A549 (cell line): ENCODE measurements at regions not wholly inside any gene's neighbourhood (a gene's known extent, or its start where the extent isn't known, plus 50 kb on each side); places are given as distances from the start of the nearest gene placed in this dataset.

Experiments
- ATAC-seq, 2 experiments: fragments of 200-7000 bp in 1 of 2; fragments of >200 bp in 1 of 2; cut with Nextera tagmentation in 1 of 2; cut with Tn5 transposase in 1 of 2; 3 replicates each; pipeline versions ENCODE4 v1.8.0 to v1.9.1; 2018 to 2020; ENCODE audit warnings: mild to moderate bottlenecking in 1 of 2, moderate library complexity in 1 of 2
- CTCF ChIA-PET: fragments of 300-600 bp; sonication (Branson Sonifier 250); formaldehyde crosslinking; extraction: SDS; loops from one replicate; lab custom pipeline; 2021; ENCODE audit warnings: antibody characterized with exemption, inconsistent platforms; lab: Yijun Ruan, JAX
- POLR2A ChIA-PET: fragments of 350-600 bp; formaldehyde crosslinking; extraction: SDS; loops from one replicate; lab custom pipeline; 2021; ENCODE audit warnings: antibody characterized with exemption, inconsistent platforms; lab: Yijun Ruan, JAX
- DNase-seq, 2 experiments: peaks; one replicate each; pipeline versions ENCODE4 v3.0.0 to v3.0.0-alpha.2; 2011 to 2016; ENCODE audit warnings: low read depth in 1 of 2, low spot score in 1 of 2
- FAIRE-seq: peaks from 2 replicates; lab custom pipeline; 2011; peaks lifted over from hg19 to GRCh38; lab: Jason Lieb, UNC
- H3K27ac ChIP-seq, 2 experiments: fragments of >200 bp; sonication (Bioruptor Twin); formaldehyde crosslinking; 3 replicates each; pipeline ENCODE4 v1.5.1; 2016 to 2017
- H3K4me1 ChIP-seq: fragments of >200 bp; sonication (Bioruptor Twin); formaldehyde crosslinking; 3 replicates; pipeline ENCODE4 v1.6.1; 2016
- H3K4me2 ChIP-seq: fragments of >200 bp; sonication (Bioruptor Twin); formaldehyde crosslinking; 3 replicates; pipeline ENCODE4 v1.6.1; 2016
- H3K4me3 ChIP-seq: fragments of >200 bp; sonication (Bioruptor Twin); formaldehyde crosslinking; 3 replicates; pipeline ENCODE4 v1.5.1; 2016
- H3K9me3 ChIP-seq: fragments of >200 bp; sonication (Bioruptor Twin); formaldehyde crosslinking; 3 replicates; pipeline ENCODE4 v1.6.1; 2016
- CBX2 ChIP-seq: fragments of 200-600 bp; sonication (generic); IDR thresholded peaks from 2 replicates; pipeline ENCODE4 v1.6.1; 2016; ENCODE audit warnings: low read depth, mild to moderate bottlenecking, borderline replicate concordance
- CBX8 ChIP-seq: fragments of 200-600 bp; sonication (generic); IDR thresholded peaks from 2 replicates; pipeline ENCODE4 v1.6.1; 2016
- CEBPB ChIP-seq, 2 experiments: fragments of >200 bp in 1 of 2; sonication (Bioruptor Twin) in 1 of 2; formaldehyde crosslinking in 1 of 2; IDR thresholded peaks; 2 replicates each; pipeline ENCODE4 v1.6.1; 2012 to 2016
- CHD2 ChIP-seq: fragments of 150-350 bp; IDR thresholded peaks from 2 replicates; pipeline ENCODE4 v1.6.1; 2014; ENCODE audit warnings: low read length; ENCODE audit not compliant: partially characterized antibody
- CHD4 ChIP-seq: fragments of 200-600 bp; sonication (generic); IDR thresholded peaks from 2 replicates; pipeline ENCODE4 v1.6.1; 2016; ENCODE audit warnings: antibody characterized with exemption, mild to moderate bottlenecking, borderline replicate concordance
- EHF ChIP-seq: fragments of 250-450 bp; sonication (Bioruptor Pico); IDR thresholded peaks from 2 replicates; pipeline ENCODE4 v1.5.0; 2020; ENCODE audit warnings: mild to moderate bottlenecking
- EHMT2 ChIP-seq: fragments of 200-600 bp; sonication (generic); IDR thresholded peaks from 2 replicates; pipeline ENCODE4 v1.6.1; 2016; ENCODE audit warnings: antibody characterized with exemption, low read depth, mild to moderate bottlenecking, moderate library complexity
- ESRRA ChIP-seq: fragments of 150-350 bp; IDR thresholded peaks from 2 replicates; pipeline ENCODE4 v1.6.1; 2014; ENCODE audit warnings: mild to moderate bottlenecking, low read length, borderline replicate concordance
- FOSB ChIP-seq: fragments of 250-450 bp; sonication (Bioruptor Pico); IDR thresholded peaks from 2 replicates; pipeline ENCODE4 v1.5.0; 2020; ENCODE audit warnings: mild to moderate bottlenecking, moderate library complexity
- GATA3 ChIP-seq: IDR thresholded peaks from 2 replicates; pipeline ENCODE4 v1.6.1; 2012; ENCODE audit warnings: borderline replicate concordance
- JUNB ChIP-seq: fragments of >200 bp; sonication (Bioruptor Twin); formaldehyde crosslinking; IDR thresholded peaks from 2 replicates; pipeline ENCODE4 v1.6.1; 2016
- MAFK ChIP-seq: fragments of 450-650 bp; IDR thresholded peaks from 2 replicates; pipeline ENCODE4 v1.6.1; 2014; ENCODE audit not compliant: partially characterized antibody
- MAZ ChIP-seq: fragments of 150-350 bp; IDR thresholded peaks from 2 replicates; pipeline ENCODE4 v1.6.1; 2014; ENCODE audit warnings: antibody characterized with exemption, low read depth, low read length, borderline replicate concordance
- MYC ChIP-seq: IDR thresholded peaks from 2 replicates; pipeline ENCODE4 v1.6.1; 2012; ENCODE audit warnings: mild to moderate bottlenecking, inconsistent platforms, low read length, improper control_type of control experiment, borderline replicate concordance
- NFE2L2 ChIP-seq: fragments of 150-350 bp; conservative IDR thresholded peaks from 2 replicates; pipeline ENCODE4 v1.6.1; 2014; ENCODE audit warnings: low read length
- NPAS2 ChIP-seq: fragments of 250-450 bp; sonication (Bioruptor Pico); IDR thresholded peaks from 2 replicates; pipeline ENCODE4 v1.8.0; 2022; ENCODE audit warnings: mild to moderate bottlenecking, moderate library complexity, borderline replicate concordance
- POLR2AphosphoS2 ChIP-seq: conservative IDR thresholded peaks from 2 replicates; pipeline ENCODE4 v1.6.1; 2012; ENCODE audit warnings: low read length, improper control_type of control experiment, inconsistent platforms
- RARB ChIP-seq: fragments of 250-450 bp; sonication (Bioruptor Pico); IDR thresholded peaks from 2 replicates; pipeline ENCODE4 v1.8.0; 2021; ENCODE audit warnings: mild to moderate bottlenecking, moderate library complexity
- RFX5 ChIP-seq: fragments of 450-650 bp; IDR thresholded peaks from 2 replicates; pipeline ENCODE4 v1.7.1; 2014; ENCODE audit warnings: antibody characterized with exemption, mild to moderate bottlenecking, moderate library complexity
- SREBF2 ChIP-seq: fragments of 450-650 bp; IDR thresholded peaks from 2 replicates; pipeline ENCODE4 v1.6.1; 2014; ENCODE audit warnings: mild to moderate bottlenecking, moderate library complexity
- TFCP2L1 ChIP-seq: fragments of 250-450 bp; sonication (Bioruptor Pico); IDR thresholded peaks from 2 replicates; pipeline ENCODE4 v1.5.0; 2021; ENCODE audit warnings: mild to moderate bottlenecking
- ZNF302 ChIP-seq: fragments of 250-450 bp; sonication (Bioruptor Pico); IDR thresholded peaks from 2 replicates; pipeline ENCODE4 v1.9.0; 2021; ENCODE audit warnings: inconsistent platforms, mild to moderate bottlenecking, moderate library complexity
- ZSCAN20 ChIP-seq: fragments of 250-450 bp; sonication (Bioruptor Pico); IDR thresholded peaks from 2 replicates; pipeline ENCODE4 v1.8.0; 2022; ENCODE audit warnings: mild to moderate bottlenecking, moderate library complexity
- WGBS: methylation state at CpG from one replicate; pipeline ENCODE4 v1.1.6; 2017; ENCODE audit errors: missing lambda C conversion rate; 5-methylcytosine and 5-hydroxymethylcytosine counted together
- TF ChIP-seq, protein P1 (sequence below): fragments of 450-650 bp; IDR thresholded peaks from 2 replicates; pipeline ENCODE4 v1.6.1; 2014; ENCODE audit warnings: antibody characterized with exemption
- TF ChIP-seq, protein P2 (sequence below): fragments of >200 bp; sonication (Bioruptor Twin); formaldehyde crosslinking; IDR thresholded peaks from 2 replicates; pipeline ENCODE4 v1.6.1; 2016
- TF ChIP-seq, protein P3 (sequence below): fragments of 250-450 bp; sonication (Bioruptor Pico); IDR thresholded peaks from 2 replicates; pipeline ENCODE4 v1.5.0; 2020; ENCODE audit warnings: low read depth, mild to moderate bottlenecking, moderate library complexity
- TF ChIP-seq, protein P4 (sequence below): fragments of >200 bp; sonication (Bioruptor Twin); formaldehyde crosslinking; IDR thresholded peaks from 3 replicates; pipeline ENCODE4 v1.5.1; 2016

DNA sequence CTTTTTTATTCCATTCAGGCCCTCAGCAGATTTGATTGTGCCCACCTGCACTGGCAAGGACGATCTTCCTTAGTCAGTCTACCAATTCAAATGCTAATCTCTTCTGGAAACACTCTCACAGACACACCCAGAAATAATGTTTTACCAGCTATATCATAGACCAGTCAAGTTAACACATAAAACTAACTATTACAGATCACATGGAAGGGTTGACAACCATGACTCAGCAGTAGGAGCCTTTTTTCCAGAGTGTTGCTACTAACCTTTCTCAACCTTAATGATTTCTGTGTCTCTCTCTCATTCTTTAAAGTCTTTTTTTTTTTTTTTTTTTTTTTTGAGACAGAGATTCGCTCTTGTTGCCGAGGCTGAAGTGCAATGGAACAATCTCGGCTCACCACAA lies 68.7 kb upstream of the KCNK12 start:
- CTCF ChIA-PET = interaction anchor here (1.0 kb wide), 1 partner anchor 149 kb away, joined by 4 read pairs; no protein-coding TSS in a partner anchor
- H3K9me3 ChIP-seq = peaks cover 5% of the 10 kb centered on the region
- POLR2A ChIA-PET = no interaction called here
- no peak overlapping the region for H3K4me3 ChIP-seq
- ATAC-seq (no peak), FAIRE-seq (no peak), DNase-seq (peak in 1 of 2 experiments; percentile 29)
- peak; percentile 78 for TF ChIP-seq MAFK
- no peak for TF ChIP-seq CHD2
- TF ChIP-seq NFE2L2 = peak; percentile 60; the same call in 1 of the 2 replicates
- WGBS = 78% methylated on average over 4 of the region's 4 CpGs
- H3K4me1 ChIP-seq = 0 out of 3 replicates have a peak, but pooled peaks cover 9% of the 10 kb centered on the region
- H3K4me2 ChIP-seq = no peak overlapping the region
- H3K27ac ChIP-seq = peak overlapping the region; percentile 27 to 40; a peak in 3 of 6 replicates

DNA sequence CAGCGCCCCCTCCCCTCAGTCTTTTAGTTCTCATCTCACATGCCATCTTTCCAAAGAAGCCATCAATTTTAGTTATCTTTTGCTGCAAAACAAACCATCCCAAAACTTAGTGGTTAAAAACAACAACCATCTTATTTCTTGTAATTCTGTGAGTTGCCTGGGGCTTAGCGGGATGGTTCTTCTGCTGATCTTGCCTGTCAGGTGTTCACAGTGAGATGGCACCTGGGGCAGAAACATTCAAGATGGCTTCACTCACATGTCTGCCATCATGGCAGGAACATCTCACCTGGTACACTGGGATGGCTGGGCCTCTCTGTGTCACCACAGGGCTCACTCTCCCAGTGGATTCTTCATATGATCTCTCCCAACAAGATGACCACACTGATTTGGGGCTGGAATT lies 67.6 kb upstream of the KCNK12 start:
- POLR2A ChIA-PET = no interaction called here
- WGBS = 43% methylated on average over 2 of the region's 2 CpGs

DNA sequence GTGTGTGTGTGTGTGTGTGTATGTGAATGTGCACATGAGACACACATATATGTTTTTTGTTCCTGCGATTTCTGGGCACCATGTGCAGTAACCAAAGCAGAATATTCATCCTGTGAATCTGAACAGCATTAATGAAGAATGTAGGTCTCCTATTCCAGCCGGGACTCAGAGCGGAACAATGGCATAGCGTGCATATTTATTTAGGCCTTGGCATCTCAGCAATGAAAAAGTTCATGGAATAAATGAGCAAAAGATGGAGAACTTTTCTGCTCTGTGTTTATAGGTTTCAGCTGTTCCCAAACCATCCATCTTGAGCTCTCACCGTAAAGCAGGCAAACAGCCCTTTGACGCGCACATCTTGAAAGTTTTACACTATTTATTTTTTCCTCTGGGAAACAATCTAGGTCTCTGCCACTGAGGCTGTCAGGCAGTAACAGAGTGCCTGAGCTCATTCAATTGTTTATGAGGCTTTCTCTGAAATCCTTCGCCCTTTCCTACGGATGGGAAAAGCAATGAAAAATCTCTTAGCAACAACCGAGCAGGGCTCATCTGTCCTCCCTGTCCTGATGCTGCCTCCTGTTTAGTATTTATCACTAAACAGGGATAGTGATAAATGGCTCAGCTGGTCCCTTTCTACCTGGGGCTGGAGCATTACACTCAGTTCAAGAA lies 65.9 kb upstream of the KCNK12 start:
- CTCF ChIA-PET = interaction anchor here (1.3 kb wide), 1 partner anchor 18 kb away, joined by 4 read pairs; no protein-coding TSS in a partner anchor
- Histone ChIP-seq H3K4me3 (no peak overlapping the region), H3K27ac (no peak overlapping the region), H3K4me1 (peaks cover 20% of the 10 kb centered on the region), H3K9me3 (peaks cover 5% of the 10 kb centered on the region), H3K4me2 (no peak overlapping the region)
- DNase-seq = no peak
- ATAC-seq = no peak
- WGBS = 87% methylated on average over 10 of the region's 10 CpGs
- POLR2A ChIA-PET = no interaction called here
- TF ChIP-seq, protein P1, sequence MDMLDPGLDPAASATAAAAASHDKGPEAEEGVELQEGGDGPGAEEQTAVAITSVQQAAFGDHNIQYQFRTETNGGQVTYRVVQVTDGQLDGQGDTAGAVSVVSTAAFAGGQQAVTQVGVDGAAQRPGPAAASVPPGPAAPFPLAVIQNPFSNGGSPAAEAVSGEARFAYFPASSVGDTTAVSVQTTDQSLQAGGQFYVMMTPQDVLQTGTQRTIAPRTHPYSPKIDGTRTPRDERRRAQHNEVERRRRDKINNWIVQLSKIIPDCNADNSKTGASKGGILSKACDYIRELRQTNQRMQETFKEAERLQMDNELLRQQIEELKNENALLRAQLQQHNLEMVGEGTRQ = no peak
- TF ChIP-seq FOSB (CRISPR knock-in tag) (no peak), SREBF2 (no peak), JUNB (no peak), ZSCAN20 (CRISPR knock-in tag) (no peak), CEBPB (IDR thresholded peaks at IDR 0.05) (no peak), TFCP2L1 (CRISPR knock-in tag) (no peak), EHF (CRISPR knock-in tag) (no peak), RFX5 (no peak), EHMT2 (no peak)
- TF ChIP-seq, protein P2, sequence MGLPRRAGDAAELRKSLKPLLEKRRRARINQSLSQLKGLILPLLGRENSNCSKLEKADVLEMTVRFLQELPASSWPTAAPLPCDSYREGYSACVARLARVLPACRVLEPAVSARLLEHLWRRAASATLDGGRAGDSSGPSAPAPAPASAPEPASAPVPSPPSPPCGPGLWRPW = no peak
- FAIRE-seq = no peak

More for the DNA sequence above, 67.6 kb upstream of the KCNK12 start:
- no peak overlapping the region for H3K4me3 ChIP-seq
- no peak for DNase-seq
- TF ChIP-seq MAZ = no peak
- no peak for TF ChIP-seq RARB (CRISPR knock-in tag)
- no peak for TF ChIP-seq EHMT2
- TF ChIP-seq GATA3 = no peak
- no peak for TF ChIP-seq CHD2
- no peak for TF ChIP-seq TFCP2L1 (CRISPR knock-in tag)
- TF ChIP-seq NPAS2 (CRISPR knock-in tag) = no peak
- TF ChIP-seq CBX8 = no peak
- TF ChIP-seq, protein P1 = no peak
- no peak for TF ChIP-seq MAFK
- no peak for TF ChIP-seq MYC
- TF ChIP-seq, protein P3, sequence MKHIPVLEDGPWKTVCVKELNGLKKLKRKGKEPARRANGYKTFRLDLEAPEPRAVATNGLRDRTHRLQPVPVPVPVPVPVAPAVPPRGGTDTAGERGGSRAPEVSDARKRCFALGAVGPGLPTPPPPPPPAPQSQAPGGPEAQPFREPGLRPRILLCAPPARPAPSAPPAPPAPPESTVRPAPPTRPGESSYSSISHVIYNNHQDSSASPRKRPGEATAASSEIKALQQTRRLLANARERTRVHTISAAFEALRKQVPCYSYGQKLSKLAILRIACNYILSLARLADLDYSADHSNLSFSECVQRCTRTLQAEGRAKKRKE = no peak
- no peak for TF ChIP-seq POLR2AphosphoS2
- TF ChIP-seq, protein P4, sequence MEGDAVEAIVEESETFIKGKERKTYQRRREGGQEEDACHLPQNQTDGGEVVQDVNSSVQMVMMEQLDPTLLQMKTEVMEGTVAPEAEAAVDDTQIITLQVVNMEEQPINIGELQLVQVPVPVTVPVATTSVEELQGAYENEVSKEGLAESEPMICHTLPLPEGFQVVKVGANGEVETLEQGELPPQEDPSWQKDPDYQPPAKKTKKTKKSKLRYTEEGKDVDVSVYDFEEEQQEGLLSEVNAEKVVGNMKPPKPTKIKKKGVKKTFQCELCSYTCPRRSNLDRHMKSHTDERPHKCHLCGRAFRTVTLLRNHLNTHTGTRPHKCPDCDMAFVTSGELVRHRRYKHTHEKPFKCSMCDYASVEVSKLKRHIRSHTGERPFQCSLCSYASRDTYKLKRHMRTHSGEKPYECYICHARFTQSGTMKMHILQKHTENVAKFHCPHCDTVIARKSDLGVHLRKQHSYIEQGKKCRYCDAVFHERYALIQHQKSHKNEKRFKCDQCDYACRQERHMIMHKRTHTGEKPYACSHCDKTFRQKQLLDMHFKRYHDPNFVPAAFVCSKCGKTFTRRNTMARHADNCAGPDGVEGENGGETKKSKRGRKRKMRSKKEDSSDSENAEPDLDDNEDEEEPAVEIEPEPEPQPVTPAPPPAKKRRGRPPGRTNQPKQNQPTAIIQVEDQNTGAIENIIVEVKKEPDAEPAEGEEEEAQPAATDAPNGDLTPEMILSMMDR = no peak
- no peak for TF ChIP-seq ESRRA
- TF ChIP-seq CHD4 = no peak
- TF ChIP-seq SREBF2 = no peak
- TF ChIP-seq ZNF302 (CRISPR knock-in tag) = no peak
- TF ChIP-seq CBX2 = no peak
- TF ChIP-seq, all 56 proteins: peak for 0
- Histone ChIP-seq H3K4me1 (0 out of 3 replicates have a peak, but pooled peaks cover 9% of the 10 kb centered on the region), H3K4me2 (no peak overlapping the region), H3K27ac (no peak overlapping the region), H3K9me3 (peaks cover 5% of the 10 kb centered on the region)
- ATAC-seq (no peak), FAIRE-seq (no peak)
- CTCF ChIA-PET = no interaction called here
